Naive thymus-derived CD4-positive, alpha-beta T cell (primary cell): ENCODE measurements at regions not wholly inside any gene's neighbourhood (a gene's known extent, or its start where the extent isn't known, plus 50 kb on each side); places are given as distances from the start of the nearest gene placed in this dataset.

ENCODE experiments used
- ATAC-seq: fragments of 150-1000 bp; cut with Tn5 transposase; 2 replicates; pipeline ENCODE4 v1.10.0; 2021; ENCODE audit warnings: mild to moderate bottlenecking, moderate library complexity
- CTCF ChIA-PET: fragments of 350-600 bp; sonication (Branson Sonifier 250); formaldehyde crosslinking; loops from one replicate; lab custom pipeline; 2021; ENCODE audit warnings: antibody characterized with exemption; lab: Charles Lee
- POLR2A ChIA-PET: fragments of 350-600 bp; sonication (Branson Sonifier 250); formaldehyde crosslinking; loops from one replicate; lab custom pipeline; 2021; ENCODE audit warnings: antibody characterized with exemption, inconsistent platforms; lab: Charles Lee
- DNase-seq, 9 donors: peaks; one replicate each; pipeline versions ENCODE4 v3.0.0 to v3.0.0-alpha.2; 2020 to 2022; ENCODE audit warnings: mixed read lengths in 1 of 9
- H3K27ac ChIP-seq: one replicate; pipeline ENCODE4 v1.7.0; 2013; ENCODE audit warnings: mild to moderate bottlenecking, low read depth, low read length, moderate library complexity
- H3K27me3 ChIP-seq, 2 donors: one replicate each; pipeline ENCODE4 v1.7.0; 2013; ENCODE audit warnings: low read length in 2 of 2, mild to moderate bottlenecking in 2 of 2, moderate library complexity in 2 of 2; ENCODE audit not compliant: control insufficient read depth in 2 of 2, insufficient read depth in 2 of 2
- H3K36me3 ChIP-seq, 3 experiments: 1 replicate in 2 of 3; 2 replicates in 1 of 3; pipeline ENCODE4 v1.7.0; 2013; ENCODE audit warnings: low read length in 3 of 3, mild to moderate bottlenecking in 3 of 3, moderate library complexity in 1 of 3; ENCODE audit not compliant: insufficient read depth in 3 of 3, control insufficient read depth in 2 of 3
- H3K4me1 ChIP-seq, 2 donors: one replicate each; pipeline ENCODE4 v1.7.0; 2013; ENCODE audit warnings: low read length in 2 of 2, mild to moderate bottlenecking in 2 of 2, moderate library complexity in 1 of 2; ENCODE audit not compliant: control insufficient read depth in 2 of 2, insufficient read depth in 2 of 2
- H3K4me3 ChIP-seq: 2 replicates; pipeline ENCODE4 v1.7.0; 2013; ENCODE audit warnings: mild to moderate bottlenecking, low read length
- H3K9me3 ChIP-seq, 3 experiments: 1 replicate in 2 of 3; 2 replicates in 1 of 3; pipeline ENCODE4 v1.7.0; 2013; ENCODE audit warnings: low read length in 3 of 3; ENCODE audit not compliant: control insufficient read depth in 2 of 3
- H3K27ac Mint-ChIP-seq, 9 donors: one replicate each; pipeline ENCODE4 v1.8.0; 2020 to 2022; ENCODE audit warnings: mixed read lengths in 9 of 9, mild to moderate bottlenecking in 8 of 9, moderate library complexity in 5 of 9, inconsistent platforms in 2 of 9
- H3K27me3 Mint-ChIP-seq, 5 donors: one replicate each; pipeline ENCODE4 v1.8.0; 2021 to 2022; ENCODE audit warnings: mixed read lengths in 5 of 5, mild to moderate bottlenecking in 1 of 5
- H3K36me3 Mint-ChIP-seq, 5 donors: one replicate each; pipeline ENCODE4 v1.8.0; 2020 to 2022; ENCODE audit warnings: mixed read lengths in 5 of 5, mild to moderate bottlenecking in 3 of 5, inconsistent platforms in 1 of 5
- H3K4me1 Mint-ChIP-seq, 7 donors: one replicate each; pipeline ENCODE4 v1.8.0; 2020 to 2022; ENCODE audit warnings: mixed read lengths in 7 of 7, mild to moderate bottlenecking in 3 of 7, inconsistent platforms in 1 of 7
- H3K4me3 Mint-ChIP-seq, 10 donors: one replicate each; pipeline ENCODE4 v1.8.0; 2020 to 2022; ENCODE audit warnings: mild to moderate bottlenecking in 10 of 10, mixed read lengths in 10 of 10, moderate library complexity in 6 of 10, inconsistent platforms in 2 of 10
- H3K9me3 Mint-ChIP-seq, 11 donors: one replicate each; pipeline ENCODE4 v1.8.0; 2020 to 2022; ENCODE audit warnings: mixed read lengths in 11 of 11, mild to moderate bottlenecking in 4 of 11, inconsistent platforms in 1 of 11, moderate library complexity in 1 of 11
- intact Hi-C, 2 donors: fragments of 100-400 bp; cut with micrococcal nuclease; formaldehyde crosslinking; loops; one replicate each; pipeline ENCODE4 v1.15.1; 2023

GRCh38 chr18:39781565-39781964 lies 2173.5 kb upstream of the PIK3C3 start:
- H3K9me3 ChIP-seq, result no peaks in the 10 kb centered on the region
- Mint-ChIP-seq H3K27me3 (no peaks in the 10 kb centered on the region), H3K9me3 (peaks cover 0 to 5% (median 0%) of the 10 kb centered on the region in 11 donors), H3K36me3 (no peaks in the 10 kb centered on the region), H3K4me1 (no peaks in the 10 kb centered on the region), H3K4me3 (no peak overlapping the region), H3K27ac (no peak overlapping the region)
- no peaks in the 10 kb centered on the region for H3K4me1 ChIP-seq
- ATAC-seq (no peak), DNase-seq (no peak)
- H3K36me3 ChIP-seq, result no peaks in the 10 kb centered on the region
- ChIA-PET CTCF (no interaction called here), POLR2A (no interaction called here)
- no peak overlapping the region for H3K4me3 ChIP-seq
- H3K27me3 ChIP-seq, result no peaks in the 10 kb centered on the region
- intact Hi-C loops, result no loop called here
- H3K27ac ChIP-seq, result no peak overlapping the region

GRCh38 chr18:39780774-39781173 lies 2174.3 kb upstream of the PIK3C3 start:
- ATAC-seq (no peak), DNase-seq (no peak)
- H3K27ac ChIP-seq, result no peak overlapping the region
- no peaks in the 10 kb centered on the region for H3K9me3 ChIP-seq
- intact Hi-C loops, result no loop called here
- POLR2A ChIA-PET, result no interaction called here
- no peaks in the 10 kb centered on the region for H3K4me1 ChIP-seq
- no peaks in the 10 kb centered on the region for H3K36me3 ChIP-seq
- Mint-ChIP-seq H3K27me3 (no peaks in the 10 kb centered on the region), H3K4me1 (no peaks in the 10 kb centered on the region), H3K36me3 (no peaks in the 10 kb centered on the region), H3K27ac (no peak overlapping the region), H3K9me3 (peaks cover 0 to 5% (median 0%) of the 10 kb centered on the region in 11 donors), H3K4me3 (no peak overlapping the region)
- CTCF ChIA-PET, result no interaction called here
- no peaks in the 10 kb centered on the region for H3K27me3 ChIP-seq
- no peak overlapping the region for H3K4me3 ChIP-seq

- POLR2A ChIA-PET, result interaction anchor here (0.6 kb wide), 1 partner anchor 170 kb away, joined by 3 read pairs; no protein-coding TSS in a partner anchor
- CTCF ChIA-PET, result no interaction called here
- H3K9me3 Mint-ChIP-seq, result peaks cover 0 to 5% (median 0%) of the 10 kb centered on the region in 11 donors
- Histone ChIP-seq H3K36me3 (no peaks in the 10 kb centered on the region), H3K27ac (no peak overlapping the region), H3K4me3 (no peak overlapping the region), H3K9me3 (no peaks in the 10 kb centered on the region), H3K27me3 (no peaks in the 10 kb centered on the region), H3K4me1 (no peaks in the 10 kb centered on the region)
- H3K27me3 Mint-ChIP-seq, result no peaks in the 10 kb centered on the region
- no peak overlapping the region for H3K27ac Mint-ChIP-seq
- ATAC-seq (no peak), DNase-seq (no peak)
- intact Hi-C loops, result no loop called here
- H3K4me1 Mint-ChIP-seq, result no peaks in the 10 kb centered on the region
- no peak overlapping the region for H3K4me3 Mint-ChIP-seq
- no peaks in the 10 kb centered on the region for H3K36me3 Mint-ChIP-seq
These were observed 2175.1 kb upstream of the PIK3C3 start for GRCh38 chr18:39779926-39780325.

GRCh38 chr18:39776766-39777165 lies 2178.3 kb upstream of the PIK3C3 start:
- H3K27me3 ChIP-seq, result no peaks in the 10 kb centered on the region
- ATAC-seq (no peak), DNase-seq (no peak)
- ChIA-PET CTCF (no interaction called here), POLR2A (no interaction called here)
- H3K4me1 ChIP-seq, result no peaks in the 10 kb centered on the region
- Mint-ChIP-seq H3K4me1 (peaks cover 0 to 2% (median 0%) of the 10 kb centered on the region in 7 donors), H3K9me3 (peaks cover 0 to 7% (median 0%) of the 10 kb centered on the region in 11 donors), H3K4me3 (no peak overlapping the region), H3K27ac (no peak overlapping the region), H3K36me3 (no peaks in the 10 kb centered on the region), H3K27me3 (no peaks in the 10 kb centered on the region)
- no peaks in the 10 kb centered on the region for H3K36me3 ChIP-seq
- no peak overlapping the region for H3K27ac ChIP-seq
- no peak overlapping the region for H3K4me3 ChIP-seq
- H3K9me3 ChIP-seq, result no peaks in the 10 kb centered on the region
- intact Hi-C loops, result no loop called here

DNA sequence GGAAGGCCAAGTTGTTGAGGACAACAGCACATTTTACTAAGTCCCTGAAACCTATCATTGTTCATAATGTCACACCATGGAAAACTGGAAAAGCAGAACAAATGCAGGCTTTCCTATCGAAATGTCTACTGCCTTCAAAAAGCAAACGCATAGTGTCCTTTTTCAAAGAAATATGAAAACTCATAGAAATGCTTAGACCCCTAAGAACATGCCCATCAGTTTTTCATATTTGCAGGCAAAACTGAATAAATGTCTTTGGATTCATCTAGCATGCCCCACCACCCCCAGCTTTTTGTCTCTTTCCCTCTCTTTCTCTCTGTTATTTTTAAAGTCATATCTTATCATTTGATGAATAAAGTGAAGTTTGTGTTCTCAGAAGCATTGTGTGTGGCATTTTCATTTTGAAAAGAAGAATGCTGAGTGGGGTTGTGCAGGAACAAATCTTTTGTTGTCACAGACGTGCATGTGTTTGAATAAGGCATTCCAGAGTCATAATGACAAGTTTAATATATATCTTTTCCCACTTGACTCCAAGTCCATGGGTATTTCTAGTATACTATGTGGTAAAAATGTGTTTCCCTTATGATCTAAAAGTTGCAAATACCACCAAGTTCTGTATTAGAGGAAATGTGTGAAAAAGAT lies 2180.0 kb upstream of the PIK3C3 start:
- no peak for DNase-seq
- no peaks in the 10 kb centered on the region for H3K36me3 Mint-ChIP-seq
- no peak overlapping the region for H3K4me3 ChIP-seq
- H3K4me1 ChIP-seq, result no peaks in the 10 kb centered on the region
- H3K36me3 ChIP-seq, result no peaks in the 10 kb centered on the region
- peaks cover 0 to 9% (median 5%) of the 10 kb centered on the region in 11 donors for H3K9me3 Mint-ChIP-seq
- POLR2A ChIA-PET, result no interaction called here
- H3K27me3 ChIP-seq, result no peaks in the 10 kb centered on the region
- H3K4me3 Mint-ChIP-seq, result no peak overlapping the region
- CTCF ChIA-PET, result no interaction called here
- H3K9me3 ChIP-seq, result no peaks in the 10 kb centered on the region
- intact Hi-C loops, result no loop called here
- H3K27me3 Mint-ChIP-seq, result no peaks in the 10 kb centered on the region
- no peak for ATAC-seq
- peaks cover 0 to 2% (median 0%) of the 10 kb centered on the region in 7 donors for H3K4me1 Mint-ChIP-seq
- no peak overlapping the region for H3K27ac Mint-ChIP-seq
- H3K27ac ChIP-seq, result no peak overlapping the region

DNA sequence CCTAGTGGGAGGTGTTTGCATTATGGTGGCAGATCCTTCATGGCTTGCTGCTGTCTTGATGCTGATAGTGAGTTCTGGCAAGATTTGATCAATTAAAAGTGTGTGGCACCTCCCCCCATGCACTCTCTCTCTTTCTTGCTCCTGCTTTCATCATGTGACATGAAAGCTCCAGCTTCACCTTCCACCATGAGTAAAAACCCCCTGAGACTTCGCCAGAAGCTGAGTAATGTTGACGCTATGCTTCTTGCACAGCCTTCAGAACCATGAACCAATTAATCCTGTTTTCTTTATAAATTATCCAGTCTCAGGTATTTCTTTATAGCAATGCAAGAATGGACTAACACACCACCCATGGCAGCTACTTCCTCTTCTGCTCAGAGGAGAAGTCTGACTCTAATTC lies 2181.4 kb upstream of the PIK3C3 start:
- intact Hi-C loops, result no loop called here

More for the DNA sequence above, 2181.4 kb upstream of the PIK3C3 start:
- H3K4me1 ChIP-seq, result no peaks in the 10 kb centered on the region
- ChIA-PET CTCF (no interaction called here), POLR2A (no interaction called here)
- H3K4me3 ChIP-seq, result no peak overlapping the region
- no peak overlapping the region for H3K27ac ChIP-seq
- H3K9me3 ChIP-seq, result no peaks in the 10 kb centered on the region
- H3K27ac Mint-ChIP-seq, result no peak overlapping the region
- H3K4me1 Mint-ChIP-seq, result peaks cover 0 to 2% (median 0%) of the 10 kb centered on the region in 7 donors
- H3K36me3 Mint-ChIP-seq, result no peaks in the 10 kb centered on the region
- peaks cover 0 to 10% (median 4%) of the 10 kb centered on the region in 11 donors for H3K9me3 Mint-ChIP-seq
- no peaks in the 10 kb centered on the region for H3K27me3 ChIP-seq
- H3K4me3 Mint-ChIP-seq, result no peak overlapping the region
- H3K36me3 ChIP-seq, result no peaks in the 10 kb centered on the region
- no peak for ATAC-seq
- H3K27me3 Mint-ChIP-seq, result no peaks in the 10 kb centered on the region
- no peak for DNase-seq
